ENCODE measurements at regions not wholly inside any gene's neighbourhood (a gene's known extent, or its start where the extent isn't known, plus 50 kb on each side); places are given as distances from the start of the nearest gene placed in this dataset.
"Not testable (repeated sequence)": the region's sequence is repeated elsewhere in the genome, so short reads cannot be mapped to it uniquely, and the experiment has no call there.

DNA sequence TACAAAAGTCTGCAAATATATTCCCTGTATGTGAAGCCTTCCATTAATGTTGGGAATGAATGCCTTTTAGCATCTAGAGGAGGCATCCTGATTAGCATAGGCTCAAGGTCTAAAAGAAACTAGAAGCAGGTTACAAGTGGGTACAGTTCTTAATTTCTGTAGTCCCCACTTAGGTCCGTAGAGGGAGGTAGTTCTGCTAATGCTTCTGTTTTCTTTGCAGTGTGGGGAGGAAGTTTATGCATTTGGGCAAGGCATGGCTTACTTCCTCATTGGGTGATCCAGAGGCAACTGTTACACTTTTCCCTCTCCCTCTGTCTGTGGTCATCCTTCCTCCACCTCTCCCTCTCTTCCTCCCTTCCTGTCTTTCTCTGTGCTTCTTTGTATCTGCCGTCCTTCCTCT is 108.4 kb upstream of the ZKSCAN2 start:
- no peak overlapping the region for H3K27ac ChIP-seq
- no peak for DNase-seq (ENCODE audit: low read depth, low spot score)

DNA sequence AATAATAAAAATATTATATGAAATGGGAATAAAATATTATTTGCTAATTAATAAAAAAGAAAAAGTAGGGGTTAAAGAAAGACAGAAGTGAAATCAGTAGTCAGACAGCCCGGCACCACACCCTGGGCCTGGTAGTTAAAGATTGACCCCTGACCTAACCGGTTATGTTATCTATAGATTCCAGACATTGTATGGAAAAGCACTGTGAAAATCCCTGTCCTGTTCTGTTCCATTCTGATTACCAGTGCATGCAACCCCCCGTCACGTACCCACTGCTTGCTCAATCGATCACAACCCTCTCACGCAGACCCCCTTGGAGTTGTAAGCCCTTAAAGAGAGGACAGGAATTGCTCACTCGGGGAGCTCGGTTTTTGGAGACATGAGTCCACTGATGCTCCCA is 101.9 kb upstream of the ZKSCAN2 start:
- not testable (repeated sequence) for DNase-seq (ENCODE audit: low read depth, low spot score); H3K27ac ChIP-seq

DNA sequence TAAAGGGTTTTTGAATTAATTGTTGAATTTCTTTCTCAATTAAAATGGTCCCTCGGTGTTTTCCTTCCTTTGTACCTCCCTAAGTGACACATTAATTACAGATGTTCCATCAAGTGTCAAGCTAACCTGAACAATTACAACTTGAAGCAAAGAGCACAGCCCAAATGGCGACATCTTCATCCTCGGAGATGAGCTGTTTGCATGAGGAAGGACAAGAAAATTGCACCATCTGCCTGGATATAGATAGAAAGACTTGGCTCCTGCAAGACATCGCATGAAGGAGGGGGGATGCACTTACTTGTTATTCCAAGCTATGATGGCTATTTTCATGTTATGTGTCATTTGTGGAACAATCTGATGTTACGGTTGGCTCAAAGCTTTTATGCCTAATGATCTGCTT is 86.4 kb upstream of the ZKSCAN2 start:
- H3K27ac ChIP-seq, result no peak overlapping the region
- DNase-seq (ENCODE audit: low read depth, low spot score), result no peak

DNA sequence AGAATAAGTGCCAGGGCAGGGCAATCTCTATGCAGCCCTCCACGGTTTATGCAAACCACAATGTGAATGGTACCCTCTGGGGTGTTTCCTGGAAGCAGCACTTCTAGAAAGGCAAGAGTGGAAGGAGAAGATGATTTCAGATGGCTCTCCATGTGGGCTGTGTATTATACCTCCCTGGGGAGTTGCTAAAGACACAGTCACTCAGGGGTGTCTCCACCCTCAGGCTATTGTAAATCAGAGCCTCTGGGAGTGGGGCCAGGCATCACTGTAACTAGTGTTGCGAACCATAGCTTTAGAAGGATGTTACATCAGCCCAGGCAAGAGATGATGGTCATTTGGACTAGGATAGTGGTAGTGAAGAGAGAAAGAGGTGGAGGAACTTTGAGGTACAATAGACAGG is 83.3 kb upstream of the ZKSCAN2 start:
- H3K27ac ChIP-seq, result no peak overlapping the region
- no peak for DNase-seq (ENCODE audit: low read depth, low spot score)

DNA sequence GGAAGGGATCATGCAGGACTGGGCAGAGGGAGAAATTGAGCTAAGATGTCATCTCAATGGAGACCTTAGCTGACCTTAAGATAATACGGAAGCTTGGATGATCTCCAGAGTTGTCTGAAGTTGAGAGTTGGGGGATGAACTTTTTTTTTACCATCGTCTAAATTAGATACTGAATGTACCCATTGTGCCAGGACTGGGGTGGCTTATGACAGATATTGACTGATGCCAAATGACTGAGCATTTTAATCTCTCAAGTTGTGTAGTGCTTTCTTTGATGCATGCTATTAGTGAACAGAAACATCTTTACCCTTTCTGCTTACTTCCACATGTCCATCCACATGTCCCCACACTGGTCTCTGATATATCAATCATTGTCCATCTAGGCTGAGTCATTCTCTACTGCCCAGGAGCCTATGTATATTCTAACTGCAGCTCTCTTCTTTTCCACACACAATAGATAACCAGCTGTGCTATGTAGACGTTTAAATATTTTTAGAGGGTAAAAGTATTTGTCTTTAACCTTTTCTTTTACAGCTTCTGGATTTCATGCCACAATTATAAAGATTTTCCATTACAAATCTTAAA is 60.2 kb upstream of the ZKSCAN2 start:
- DNase-seq (ENCODE audit: low read depth, low spot score), result no peak
- no peak overlapping the region for H3K27ac ChIP-seq

DNA sequence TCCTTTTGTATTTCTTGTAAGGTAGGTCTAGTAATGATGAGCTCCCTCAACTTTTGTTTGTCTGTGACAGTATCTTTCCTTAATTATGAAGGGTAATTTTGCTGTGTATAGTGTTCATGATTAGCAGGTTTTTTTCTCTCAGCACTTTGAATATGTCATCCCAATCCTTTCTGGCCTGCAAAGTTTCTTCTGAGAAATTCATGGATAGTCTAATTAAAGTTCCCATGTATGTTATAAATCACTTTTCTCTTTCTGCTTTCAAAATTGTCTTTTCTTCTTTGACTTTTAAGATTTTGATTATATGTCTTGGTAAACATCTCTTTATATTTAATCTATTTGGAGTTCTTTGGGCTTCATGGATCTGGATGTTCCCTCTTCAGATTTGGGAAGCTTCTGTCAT is 54.3 kb upstream of the ZKSCAN2 start:
- DNase-seq (ENCODE audit: low read depth, low spot score), result no peak
- H3K27ac ChIP-seq, result no peak overlapping the region

DNA sequence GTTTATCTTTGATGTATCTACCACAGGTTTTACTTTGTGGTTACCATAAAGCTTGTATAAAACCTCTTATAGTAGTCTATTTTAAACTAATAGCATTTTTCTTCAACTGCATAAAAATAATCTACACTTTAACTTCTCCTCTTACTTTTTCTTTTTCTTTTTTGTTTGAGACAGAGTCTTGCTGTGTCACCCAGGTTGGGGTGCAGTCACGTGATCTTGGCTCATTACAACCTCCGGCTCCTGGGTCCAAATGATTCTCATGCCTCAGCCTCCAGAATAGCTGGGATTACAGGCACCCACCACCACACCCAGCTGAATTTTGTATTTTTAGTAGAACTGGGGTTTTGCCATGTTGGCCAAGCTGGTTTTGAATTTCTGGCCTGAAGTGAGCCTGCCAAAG is 53.4 kb upstream of the ZKSCAN2 start:
- DNase-seq (ENCODE audit: low read depth, low spot score), result no peak
- no peak overlapping the region for H3K27ac ChIP-seq
